DND-41 (cell line): ENCODE measurements at regions not wholly inside any gene's neighbourhood (a gene's known extent, or its start where the extent isn't known, plus 50 kb on each side); places are given as distances from the start of the nearest gene placed in this dataset.

ENCODE experiments used
- ATAC-seq: fragments of 200-7000 bp; cut with Tn5 transposase; 3 replicates; pipeline ENCODE4 v1.9.1; 2021; ENCODE audit warnings: low read depth; ENCODE audit not compliant: insufficient read depth
- DNase-seq: peaks from one replicate; pipeline ENCODE4 v3.0.0-alpha.2; 2020
- H2AFZ ChIP-seq: 2 replicates; pipeline ENCODE4 v1.6.0; 2012; ENCODE audit warnings: low read depth, low read length
- H3K27ac ChIP-seq: 2 replicates; pipeline ENCODE4 v1.5.1; 2012; ENCODE audit warnings: low read length, inconsistent platforms
- H3K27me3 ChIP-seq: fragments of 200-600 bp; sonication (generic); 2 replicates; pipeline ENCODE4 v1.6.0; 2012; ENCODE audit warnings: low read length, mild to moderate bottlenecking, inconsistent platforms; ENCODE audit not compliant: insufficient read depth, poor library complexity
- H3K36me3 ChIP-seq: 2 replicates; pipeline ENCODE4 v1.5.1; 2012; ENCODE audit warnings: low read length, inconsistent platforms; ENCODE audit not compliant: insufficient read depth
- H3K4me1 ChIP-seq: 2 replicates; pipeline ENCODE4 v1.5.1; 2012; ENCODE audit warnings: mild to moderate bottlenecking, low read length; ENCODE audit not compliant: insufficient read depth
- H3K4me2 ChIP-seq: 2 replicates; pipeline ENCODE4 v1.6.0; 2012; ENCODE audit warnings: mild to moderate bottlenecking, moderate library complexity, low read length, inconsistent platforms; ENCODE audit not compliant: insufficient read depth
- H3K4me3 ChIP-seq, 2 experiments: fragments of 200-600 bp in 1 of 2; shearing (Covaris generic) in 1 of 2; 2 replicates each; pipeline ENCODE4 v1.5.1; 2012 to 2016; ENCODE audit warnings: inconsistent platforms in 2 of 2, low read length in 2 of 2, mild to moderate bottlenecking in 2 of 2, low read depth in 1 of 2, moderate library complexity in 1 of 2
- H3K79me2 ChIP-seq: 2 replicates; pipeline ENCODE4 v1.6.0; 2012; ENCODE audit warnings: low read length, inconsistent platforms; ENCODE audit not compliant: insufficient read depth
- H3K9ac ChIP-seq: 2 replicates; pipeline ENCODE4 v1.6.0; 2012; ENCODE audit warnings: low read depth, mild to moderate bottlenecking, inconsistent platforms, low read length, moderate library complexity
- H3K9me3 ChIP-seq: 2 replicates; pipeline ENCODE4 v1.5.1; 2012; ENCODE audit warnings: low read length, moderate library complexity, mild to moderate bottlenecking, inconsistent platforms; ENCODE audit not compliant: insufficient read depth, severe bottlenecking
- H4K20me1 ChIP-seq: 2 replicates; pipeline ENCODE4 v1.6.0; 2012; ENCODE audit warnings: low read length; ENCODE audit not compliant: insufficient read depth
- CTCF ChIP-seq: IDR thresholded peaks from 2 replicates; pipeline ENCODE4 v1.5.1; 2012; ENCODE audit warnings: borderline replicate concordance, low read length, moderate library complexity, mild to moderate bottlenecking; ENCODE audit not compliant: poor library complexity, severe bottlenecking; ENCODE audit errors: extremely low read depth
- EZH2 ChIP-seq: IDR thresholded peaks from 3 replicates; pipeline ENCODE4 v1.6.1; 2012; ENCODE audit warnings: borderline replicate concordance, low read depth, mild to moderate bottlenecking, moderate library complexity, low read length, inconsistent platforms; ENCODE audit not compliant: severe bottlenecking

GRCh38 chr22:27219036-27219435, 561.6 kb downstream of the MIAT start:
- ATAC-seq (no peak), DNase-seq (no peak)
- Histone ChIP-seq H3K9ac (no peak overlapping the region), H3K4me2 (no peak overlapping the region), H3K36me3 (no peaks in the 10 kb centered on the region), H3K4me3 (no peak overlapping the region), H4K20me1 (no peaks in the 10 kb centered on the region), H3K9me3 (no peaks in the 10 kb centered on the region), H3K27ac (no peak overlapping the region), H2AFZ (no peak overlapping the region), H3K4me1 (no peaks in the 10 kb centered on the region), H3K79me2 (no peaks in the 10 kb centered on the region), H3K27me3 (no peaks in the 10 kb centered on the region)
- TF ChIP-seq CTCF, result no peak
- TF ChIP-seq EZH2, result no peak

DNA sequence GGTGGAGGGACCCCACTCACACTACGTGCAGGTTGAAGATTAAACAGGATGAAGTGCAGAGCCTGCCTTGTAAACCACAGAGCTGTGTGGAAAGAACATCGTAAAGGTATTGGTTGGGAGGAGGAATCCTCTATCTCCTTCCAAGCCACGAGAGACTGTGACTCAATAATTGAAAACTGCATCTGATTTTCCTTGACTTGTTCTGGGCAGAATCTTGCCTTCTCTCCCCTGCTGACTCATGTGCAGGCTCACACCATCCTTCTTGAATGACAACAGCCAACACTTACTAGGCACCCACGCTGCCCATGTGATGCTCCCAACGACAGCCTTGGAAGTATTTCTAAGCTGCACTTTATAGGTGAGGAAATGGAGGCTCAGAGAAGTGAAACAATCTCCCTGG, 563.0 kb downstream of the MIAT start:
- TF ChIP-seq EZH2, result no peak
- TF ChIP-seq CTCF, result no peak
- Histone ChIP-seq H4K20me1 (no peaks in the 10 kb centered on the region), H3K4me1 (no peaks in the 10 kb centered on the region), H3K36me3 (no peaks in the 10 kb centered on the region), H3K9ac (no peak overlapping the region), H3K9me3 (no peaks in the 10 kb centered on the region), H3K4me3 (no peak overlapping the region), H2AFZ (no peak overlapping the region), H3K27me3 (no peaks in the 10 kb centered on the region), H3K27ac (no peak overlapping the region), H3K4me2 (no peak overlapping the region), H3K79me2 (no peaks in the 10 kb centered on the region)
- ATAC-seq, result no peak
- DNase-seq, result no peak

DNA sequence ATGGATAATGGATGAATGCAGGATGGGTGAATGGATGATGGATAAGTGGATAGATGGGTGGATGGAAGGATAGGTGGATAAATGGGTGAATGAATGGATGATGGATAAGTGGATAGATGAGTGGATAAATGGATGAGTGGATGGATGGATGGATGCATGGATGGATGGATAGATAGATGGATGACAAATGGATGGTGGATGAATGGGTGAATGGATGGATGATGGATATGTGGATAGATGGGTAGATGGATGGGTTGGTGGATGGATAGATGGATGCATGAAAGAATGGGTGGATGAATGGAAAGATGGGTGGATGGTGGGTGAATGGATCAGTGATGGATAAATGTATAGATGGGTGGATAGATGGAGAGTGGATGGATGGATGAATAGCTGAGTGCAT, 564.8 kb downstream of the MIAT start:
- no peak overlapping the region for H3K4me2 ChIP-seq
- DNase-seq (no peak), ATAC-seq (no peak)
- H4K20me1 ChIP-seq, result no peaks in the 10 kb centered on the region
- no peak overlapping the region for H2AFZ ChIP-seq
- H3K36me3 ChIP-seq, result no peaks in the 10 kb centered on the region
- H3K79me2 ChIP-seq, result no peaks in the 10 kb centered on the region
- no peaks in the 10 kb centered on the region for H3K4me1 ChIP-seq
- no peak overlapping the region for H3K9ac ChIP-seq
- no peak overlapping the region for H3K4me3 ChIP-seq
- H3K27me3 ChIP-seq, result peaks cover 3% of the 10 kb centered on the region
- no peaks in the 10 kb centered on the region for H3K9me3 ChIP-seq
- TF ChIP-seq CTCF (no peak), EZH2 (no peak)
- no peak overlapping the region for H3K27ac ChIP-seq
